ENCODE measurements at regions not wholly inside any gene's neighbourhood (a gene's known extent, or its start where the extent isn't known, plus 50 kb on each side); places are given as distances from the start of the nearest gene placed in this dataset.

DNA sequence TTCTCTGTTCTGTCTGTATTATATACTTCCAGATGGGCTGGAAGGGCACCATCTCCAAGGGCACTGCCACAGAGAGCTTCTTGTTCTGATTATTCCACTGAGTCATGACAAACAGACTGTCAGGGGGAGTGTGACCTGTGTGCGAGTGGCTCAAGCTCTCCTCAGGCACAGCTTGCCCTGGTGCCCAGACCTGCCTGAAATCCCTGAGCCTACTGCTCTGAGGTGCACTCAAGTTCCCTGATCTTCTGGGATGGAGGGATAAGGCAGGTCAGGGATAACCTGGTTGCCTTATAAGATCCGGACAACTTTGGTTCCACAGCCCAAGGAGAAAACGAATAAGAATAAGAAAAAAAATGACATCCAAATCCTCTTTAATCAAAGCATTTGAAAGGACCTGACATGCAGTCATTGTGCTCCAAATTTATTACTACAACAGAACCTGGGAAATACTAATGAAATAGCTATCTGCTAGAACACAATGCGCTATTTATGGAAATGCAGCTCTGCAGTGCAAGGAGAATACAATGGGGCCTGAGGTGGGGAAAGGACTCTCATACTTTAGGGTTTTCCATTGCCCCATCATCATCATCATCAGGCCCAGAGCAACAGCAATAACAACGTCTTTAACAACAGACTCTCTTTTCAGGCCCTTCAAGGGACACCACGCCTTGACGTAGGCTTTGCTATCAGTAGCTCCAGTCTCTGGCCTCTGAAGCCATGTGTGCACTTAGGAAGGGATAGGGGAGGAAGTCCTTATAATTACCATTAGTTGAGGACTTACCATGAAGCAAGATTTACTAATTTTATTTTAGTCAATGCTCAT lies 217.1 kb upstream of the KIRREL3 start:
- peaks cover 0 to 6% (median 0%) of the 10 kb centered on the region in 4 donors for H3K27me3 ChIP-seq
- no peak for DNase-seq (ENCODE audit: extremely low spot score)
- intact Hi-C loops (cut with DNase I): no loop called here
- H3K9me3 ChIP-seq: no peaks in the 10 kb centered on the region
- 80% methylated on average over 7 of the region's 7 CpGs for WGBS
- TF ChIP-seq EP300 (IDR thresholded peaks at IDR 0.05) (no peak), POLR2A (IDR thresholded peaks at IDR 0.05; ENCODE audit: low read depth) (no peak), POLR2AphosphoS5 (IDR thresholded peaks at IDR 0.05) (no peak)
- TF ChIP-seq, protein P1, sequence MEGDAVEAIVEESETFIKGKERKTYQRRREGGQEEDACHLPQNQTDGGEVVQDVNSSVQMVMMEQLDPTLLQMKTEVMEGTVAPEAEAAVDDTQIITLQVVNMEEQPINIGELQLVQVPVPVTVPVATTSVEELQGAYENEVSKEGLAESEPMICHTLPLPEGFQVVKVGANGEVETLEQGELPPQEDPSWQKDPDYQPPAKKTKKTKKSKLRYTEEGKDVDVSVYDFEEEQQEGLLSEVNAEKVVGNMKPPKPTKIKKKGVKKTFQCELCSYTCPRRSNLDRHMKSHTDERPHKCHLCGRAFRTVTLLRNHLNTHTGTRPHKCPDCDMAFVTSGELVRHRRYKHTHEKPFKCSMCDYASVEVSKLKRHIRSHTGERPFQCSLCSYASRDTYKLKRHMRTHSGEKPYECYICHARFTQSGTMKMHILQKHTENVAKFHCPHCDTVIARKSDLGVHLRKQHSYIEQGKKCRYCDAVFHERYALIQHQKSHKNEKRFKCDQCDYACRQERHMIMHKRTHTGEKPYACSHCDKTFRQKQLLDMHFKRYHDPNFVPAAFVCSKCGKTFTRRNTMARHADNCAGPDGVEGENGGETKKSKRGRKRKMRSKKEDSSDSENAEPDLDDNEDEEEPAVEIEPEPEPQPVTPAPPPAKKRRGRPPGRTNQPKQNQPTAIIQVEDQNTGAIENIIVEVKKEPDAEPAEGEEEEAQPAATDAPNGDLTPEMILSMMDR (IDR thresholded peaks at IDR 0.05): no peak
- no peaks in the 10 kb centered on the region for H3K4me1 ChIP-seq
- H3K27ac ChIP-seq (replicated peaks in 1 of 4): no peak overlapping the region
- no peaks in the 10 kb centered on the region for H3K36me3 ChIP-seq
- no peak overlapping the region for H3K4me3 ChIP-seq

DNA sequence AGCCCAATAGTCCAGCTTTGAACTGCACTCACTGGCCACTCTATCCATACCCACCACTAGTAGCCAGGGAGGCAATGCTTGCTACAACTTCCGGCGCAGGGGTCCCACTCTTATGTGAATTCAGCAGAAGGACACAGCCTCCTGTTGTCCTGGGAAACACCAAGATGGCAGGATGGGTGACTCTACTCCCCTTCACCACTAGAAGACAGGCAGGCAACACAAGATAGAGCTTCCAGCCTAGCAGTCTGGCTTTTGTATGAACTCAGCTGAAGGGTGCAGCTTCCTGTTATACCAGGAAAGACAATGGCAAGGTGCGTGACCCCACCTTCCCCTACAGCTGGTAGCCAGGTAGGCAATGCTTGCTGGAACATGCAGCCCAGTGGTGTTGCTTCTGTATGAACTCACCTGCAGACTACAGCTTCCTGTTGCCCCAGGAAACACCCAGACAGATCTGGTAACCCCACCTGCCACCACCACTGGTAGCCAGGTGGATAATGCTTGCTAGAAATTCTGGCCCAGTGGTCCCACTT lies 205.2 kb upstream of the KIRREL3 start:
- no peak for TF ChIP-seq POLR2A (IDR thresholded peaks at IDR 0.05; ENCODE audit: low read depth)
- TF ChIP-seq EP300 (IDR thresholded peaks at IDR 0.05): no peak
- H3K27ac ChIP-seq (replicated peaks in 1 of 4): no peak overlapping the region
- 80% methylated on average over 2 of the region's 3 CpGs for WGBS

DNA sequence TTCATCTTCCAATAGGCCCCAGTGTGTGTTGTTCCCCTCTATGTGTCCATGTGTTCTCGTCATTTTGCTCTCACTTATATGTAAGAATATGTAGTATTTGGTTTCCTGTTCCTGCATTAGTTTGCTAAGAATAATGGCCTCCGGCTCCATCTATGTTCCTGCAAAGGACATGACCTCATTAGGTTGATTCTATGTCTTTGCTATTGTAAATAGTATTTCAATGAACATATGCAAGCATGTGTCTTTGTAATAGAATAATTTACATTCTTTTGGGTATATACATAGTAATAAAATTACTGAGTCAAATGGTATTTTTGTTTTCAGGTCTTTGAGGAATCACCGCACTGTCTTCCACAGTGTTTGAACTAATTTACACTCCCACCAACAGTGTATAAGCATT lies 202.9 kb upstream of the KIRREL3 start:
- H3K36me3 ChIP-seq: no peaks in the 10 kb centered on the region
- no peaks in the 10 kb centered on the region for H3K27me3 ChIP-seq
- H3K4me3 ChIP-seq: no peak overlapping the region
- no peak for DNase-seq (ENCODE audit: extremely low spot score)
- H3K4me1 ChIP-seq: no peaks in the 10 kb centered on the region
- intact Hi-C loops (cut with DNase I): no loop called here
- TF ChIP-seq POLR2AphosphoS5 (IDR thresholded peaks at IDR 0.05): no peak
- no peak for TF ChIP-seq POLR2A (IDR thresholded peaks at IDR 0.05; ENCODE audit: low read depth)
- TF ChIP-seq, protein P1 (IDR thresholded peaks at IDR 0.05): no peak
- no peak for TF ChIP-seq EP300 (IDR thresholded peaks at IDR 0.05)
- WGBS: 59% methylated on average over 3 of the region's 3 CpGs
- no peak overlapping the region for H3K27ac ChIP-seq (replicated peaks in 1 of 4)
- H3K9me3 ChIP-seq: peaks cover 0 to 16% (median 8%) of the 10 kb centered on the region in 4 donors

More for the DNA sequence above, 205.2 kb upstream of the KIRREL3 start:
- Histone ChIP-seq H3K4me1 (no peaks in the 10 kb centered on the region), H3K4me3 (no peak overlapping the region), H3K9me3 (peaks cover 0 to 16% (median 8%) of the 10 kb centered on the region in 4 donors), H3K36me3 (no peaks in the 10 kb centered on the region), H3K27me3 (no peaks in the 10 kb centered on the region)
- no peak for DNase-seq (ENCODE audit: extremely low spot score)
- intact Hi-C loops (cut with DNase I): no loop called here

DNA sequence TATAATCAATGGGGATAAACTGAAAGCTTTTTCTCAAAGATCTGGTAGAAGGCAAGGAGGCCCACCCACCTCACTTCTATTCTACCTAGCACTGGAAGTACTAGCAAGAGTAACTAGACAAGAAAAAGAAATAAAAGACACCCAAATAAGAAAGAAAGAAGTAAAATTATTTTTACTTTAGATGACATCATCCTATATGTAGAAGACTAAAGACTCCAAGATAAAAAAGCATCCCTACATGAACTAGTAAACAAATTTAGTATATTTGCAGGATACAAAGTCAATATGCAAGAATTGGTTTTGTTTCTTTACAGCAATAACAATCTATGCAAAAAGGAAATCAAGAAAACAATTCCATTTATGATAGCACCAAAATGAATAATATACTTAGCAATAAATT lies 201.5 kb upstream of the KIRREL3 start:
- Histone ChIP-seq H3K27me3 (no peaks in the 10 kb centered on the region), H3K9me3 (peaks cover 0 to 5% (median 2%) of the 10 kb centered on the region in 4 donors), H3K27ac (replicated peaks in 1 of 4) (no peak overlapping the region), H3K36me3 (no peaks in the 10 kb centered on the region), H3K4me3 (no peak overlapping the region), H3K4me1 (no peaks in the 10 kb centered on the region)
- DNase-seq (ENCODE audit: extremely low spot score): no peak
- intact Hi-C loops (cut with DNase I): no loop called here
- TF ChIP-seq, protein P1 (IDR thresholded peaks at IDR 0.05): no peak
- no peak for TF ChIP-seq EP300 (IDR thresholded peaks at IDR 0.05)
- no peak for TF ChIP-seq POLR2A (IDR thresholded peaks at IDR 0.05; ENCODE audit: low read depth)
- no peak for TF ChIP-seq POLR2AphosphoS5 (IDR thresholded peaks at IDR 0.05)

DNA sequence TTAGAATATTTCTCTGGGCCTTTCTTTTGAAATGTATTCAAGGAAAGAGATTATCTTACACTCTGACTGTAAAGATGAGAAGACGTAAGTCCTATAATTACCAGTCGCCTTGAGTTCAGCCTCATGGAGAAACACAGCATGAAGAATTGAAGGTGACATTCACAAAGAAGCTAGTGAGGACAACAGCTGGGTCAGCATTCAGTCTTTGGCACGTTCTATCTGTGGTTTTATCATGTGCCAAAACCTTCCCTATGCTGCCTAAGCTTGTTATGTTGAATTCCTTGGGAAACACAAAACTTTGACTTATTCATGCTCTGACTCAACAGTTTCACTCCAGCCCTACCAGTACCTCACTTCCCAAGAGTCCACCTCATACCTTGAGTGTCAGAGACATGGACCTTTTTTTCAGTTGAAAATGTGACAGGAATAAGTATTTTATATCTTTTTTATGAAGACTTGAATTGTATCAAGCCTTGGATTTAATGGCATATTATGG lies 198.8 kb upstream of the KIRREL3 start:
- TF ChIP-seq EP300 (IDR thresholded peaks at IDR 0.05) (no peak), POLR2A (IDR thresholded peaks at IDR 0.05; ENCODE audit: low read depth) (no peak), POLR2AphosphoS5 (IDR thresholded peaks at IDR 0.05) (no peak)
- TF ChIP-seq, protein P1 (IDR thresholded peaks at IDR 0.05): no peak
- 86% methylated on average over 3 of the region's 3 CpGs for WGBS
- H3K27ac ChIP-seq (replicated peaks in 1 of 4): no peak overlapping the region
- intact Hi-C loops (cut with DNase I): no loop called here
- no peaks in the 10 kb centered on the region for H3K4me1 ChIP-seq
- H3K27me3 ChIP-seq: no peaks in the 10 kb centered on the region
- H3K4me3 ChIP-seq: no peak overlapping the region
- DNase-seq (ENCODE audit: extremely low spot score): no peak
- peaks cover 0 to 2% (median 0%) of the 10 kb centered on the region in 4 donors for H3K9me3 ChIP-seq
- H3K36me3 ChIP-seq: no peaks in the 10 kb centered on the region
